ENCODE measurements at regions not wholly inside any gene's neighbourhood (a gene's known extent, or its start where the extent isn't known, plus 50 kb on each side); places are given as distances from the start of the nearest gene placed in this dataset.

GRCh38 chr6:160891690-160892089 is 99.9 kb upstream of the MAP3K4 start:
- no peak overlapping the region for H3K27ac ChIP-seq
- no peak overlapping the region for H3K4me3 ChIP-seq (replicated peaks in 1 of 3)
- DNase-seq = no peak
- intact Hi-C loops (cut with DNase I) = no loop called here
- no peaks in the 10 kb centered on the region for H3K4me1 ChIP-seq
- 76 to 80% methylated on average over 2 of the region's 2 CpGs for WGBS, 2 donors
- no peaks in the 10 kb centered on the region for H3K9me3 ChIP-seq
- TF ChIP-seq POLR2A (IDR thresholded peaks at IDR 0.05) (no peak), CTCF (IDR thresholded peaks at IDR 0.05) (no peak)
- H3K36me3 ChIP-seq = no peaks in the 10 kb centered on the region
- H3K27me3 ChIP-seq = no peaks in the 10 kb centered on the region

DNA sequence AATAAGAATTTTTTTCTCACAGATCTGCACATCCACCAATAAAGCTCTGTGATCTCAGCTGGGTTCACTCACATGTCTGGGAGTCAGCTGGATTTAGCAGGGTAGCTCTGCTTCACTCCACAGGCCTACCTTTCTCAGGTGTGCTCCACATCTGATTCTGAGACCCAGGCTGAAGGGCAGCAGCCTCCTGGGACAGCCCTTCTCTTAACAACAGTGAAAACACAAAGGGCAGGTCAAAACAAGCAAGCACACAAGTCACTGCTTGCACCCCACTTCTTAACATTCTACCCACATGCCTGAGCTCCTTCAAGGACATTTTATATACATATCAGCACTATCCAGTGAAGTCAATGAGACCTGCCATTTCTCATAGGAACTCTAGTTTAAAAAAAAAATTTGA is 96.0 kb upstream of the MAP3K4 start:
- no peaks in the 10 kb centered on the region for H3K36me3 ChIP-seq
- H3K9me3 ChIP-seq = no peaks in the 10 kb centered on the region
- H3K27ac ChIP-seq = no peak overlapping the region
- no peak for DNase-seq
- no peak for TF ChIP-seq POLR2A (IDR thresholded peaks at IDR 0.05)
- TF ChIP-seq CTCF (IDR thresholded peaks at IDR 0.05) = no peak
- no peaks in the 10 kb centered on the region for H3K4me1 ChIP-seq
- H3K27me3 ChIP-seq = no peaks in the 10 kb centered on the region
- intact Hi-C loops (cut with DNase I) = no loop called here
- H3K4me3 ChIP-seq (replicated peaks in 1 of 3) = no peak overlapping the region

- intact Hi-C loops (cut with DNase I) = no loop called here
- no peak for DNase-seq
- H3K4me1 ChIP-seq = no peaks in the 10 kb centered on the region
- H3K27me3 ChIP-seq = no peaks in the 10 kb centered on the region
- H3K9me3 ChIP-seq = no peaks in the 10 kb centered on the region
- no peak overlapping the region for H3K27ac ChIP-seq
- WGBS, 2 donors = 65 to 67% methylated on average over 6 of the region's 6 CpGs
- no peaks in the 10 kb centered on the region for H3K36me3 ChIP-seq
- no peak overlapping the region for H3K4me3 ChIP-seq (replicated peaks in 1 of 3)
- TF ChIP-seq CTCF (IDR thresholded peaks at IDR 0.05) (no peak), POLR2A (IDR thresholded peaks at IDR 0.05) (no peak)
Observed at GRCh38 chr6:160899671-160900430, 91.7 kb upstream of the MAP3K4 start.

DNA sequence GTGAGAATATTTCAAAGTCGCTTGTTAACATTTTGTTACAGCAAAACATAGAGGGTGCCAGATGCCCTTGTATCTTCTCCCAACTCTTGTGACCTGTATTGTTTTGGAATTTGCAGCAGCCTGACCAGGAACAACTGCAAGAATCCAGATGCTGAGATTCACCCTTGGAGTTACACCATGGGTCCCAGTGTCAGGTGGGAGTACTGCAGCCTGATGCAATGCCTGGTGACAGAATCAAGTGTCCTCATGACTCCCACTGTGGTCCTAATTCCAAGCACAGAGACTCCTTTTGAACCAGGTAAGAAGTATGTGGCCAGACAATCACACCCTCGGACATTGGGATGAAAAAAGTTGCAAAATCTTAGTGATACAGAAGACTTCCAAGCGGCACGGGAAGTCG is 79.6 kb upstream of the MAP3K4 start:
- Histone ChIP-seq H3K4me3 (replicated peaks in 1 of 3) (no peak overlapping the region), H3K36me3 (no peaks in the 10 kb centered on the region), H3K27ac (no peak overlapping the region), H3K4me1 (no peaks in the 10 kb centered on the region), H3K27me3 (no peaks in the 10 kb centered on the region), H3K9me3 (no peaks in the 10 kb centered on the region)
- 89 to 91% methylated on average over 5 of the region's 5 CpGs for WGBS, 2 donors
- no peak for DNase-seq
- intact Hi-C loops (cut with DNase I) = no loop called here
- TF ChIP-seq POLR2A (IDR thresholded peaks at IDR 0.05) (no peak), CTCF (IDR thresholded peaks at IDR 0.05) (no peak)

- DNase-seq = no peak
- WGBS, 2 donors = 87 to 94% methylated on average over 6 of the region's 6 CpGs
- TF ChIP-seq CTCF (IDR thresholded peaks at IDR 0.05) (no peak), POLR2A (IDR thresholded peaks at IDR 0.05) (no peak)
- Histone ChIP-seq H3K27ac (no peak overlapping the region), H3K27me3 (no peaks in the 10 kb centered on the region), H3K9me3 (no peaks in the 10 kb centered on the region), H3K4me1 (no peaks in the 10 kb centered on the region), H3K36me3 (no peaks in the 10 kb centered on the region), H3K4me3 (replicated peaks in 1 of 3) (no peak overlapping the region)
- intact Hi-C loops (cut with DNase I) = no loop called here
Observed at GRCh38 chr6:160912411-160912810, 79.2 kb upstream of the MAP3K4 start.
